ENCODE measurements at regions not wholly inside any gene's neighbourhood (a gene's known extent, or its start where the extent isn't known, plus 50 kb on each side); places are given as distances from the start of the nearest gene placed in this dataset.

- H2AFZ ChIP-seq (ENCODE audit: low read depth, low read length, poor library complexity, severe bottlenecking) = no peak overlapping the region
- TF ChIP-seq CEBPB (IDR thresholded peaks at IDR 0.05; ENCODE audit: low read depth) (no peak), POLR2AphosphoS5 (IDR thresholded peaks at IDR 0.05; ENCODE audit: low read depth, low read length) (no peak), CBX3 (IDR thresholded peaks at IDR 0.05; ENCODE audit: low read depth) (no peak), ELF1 (IDR thresholded peaks at IDR 0.05; ENCODE audit: borderline replicate concordance, low read depth) (no peak), SP1 (IDR thresholded peaks at IDR 0.05; ENCODE audit: low read depth) (no peak), SRF (IDR thresholded peaks at IDR 0.05; ENCODE audit: low read depth) (no peak), JUND (IDR thresholded peaks at IDR 0.05) (no peak), SIN3A (IDR thresholded peaks at IDR 0.05; ENCODE audit: low read depth) (no peak), RAD21 (IDR thresholded peaks at IDR 0.05; ENCODE audit: low read depth) (no peak)
- TF ChIP-seq, protein P1, sequence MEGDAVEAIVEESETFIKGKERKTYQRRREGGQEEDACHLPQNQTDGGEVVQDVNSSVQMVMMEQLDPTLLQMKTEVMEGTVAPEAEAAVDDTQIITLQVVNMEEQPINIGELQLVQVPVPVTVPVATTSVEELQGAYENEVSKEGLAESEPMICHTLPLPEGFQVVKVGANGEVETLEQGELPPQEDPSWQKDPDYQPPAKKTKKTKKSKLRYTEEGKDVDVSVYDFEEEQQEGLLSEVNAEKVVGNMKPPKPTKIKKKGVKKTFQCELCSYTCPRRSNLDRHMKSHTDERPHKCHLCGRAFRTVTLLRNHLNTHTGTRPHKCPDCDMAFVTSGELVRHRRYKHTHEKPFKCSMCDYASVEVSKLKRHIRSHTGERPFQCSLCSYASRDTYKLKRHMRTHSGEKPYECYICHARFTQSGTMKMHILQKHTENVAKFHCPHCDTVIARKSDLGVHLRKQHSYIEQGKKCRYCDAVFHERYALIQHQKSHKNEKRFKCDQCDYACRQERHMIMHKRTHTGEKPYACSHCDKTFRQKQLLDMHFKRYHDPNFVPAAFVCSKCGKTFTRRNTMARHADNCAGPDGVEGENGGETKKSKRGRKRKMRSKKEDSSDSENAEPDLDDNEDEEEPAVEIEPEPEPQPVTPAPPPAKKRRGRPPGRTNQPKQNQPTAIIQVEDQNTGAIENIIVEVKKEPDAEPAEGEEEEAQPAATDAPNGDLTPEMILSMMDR (IDR thresholded peaks at IDR 0.05 in 2 of 3, conservative IDR thresholded peaks at IDR 0.05 in 1 of 3; ENCODE audit: borderline replicate concordance in 1 of 3, insufficient read depth in 1 of 3, low read depth in 2 of 3, low read length in 2 of 3) = no peak
- ChIA-PET CTCF (no interaction called here), RAD21 (ENCODE audit: low non-redundant PET in 1 of 2, low total read pairs in 2 of 2, uncharacterized antibody in 2 of 2, unreplicated experiment in 2 of 2) (no interaction called here), POLR2A (no interaction called here)
- BruUV-seq (replicated peaks) = no TSS peak
- no peak overlapping the region for H3K4me3 ChIP-seq (replicated peaks in 1 of 2; ENCODE audit: low read depth in 1 of 2, low read length in 2 of 2)
- H3K9me3 ChIP-seq (ENCODE audit: control insufficient read depth in 1 of 2, insufficient read depth in 1 of 2, low read depth in 1 of 2, low read length in 2 of 2) = no peaks in the 10 kb centered on the region
- no peak overlapping the region for H3K27ac ChIP-seq (ENCODE audit: low read depth, low read length)
- H3K27me3 ChIP-seq (ENCODE audit: insufficient read depth, low read length) = no peaks in the 10 kb centered on the region; the same call in none of the 2 replicates
- H3K9me2 ChIP-seq (ENCODE audit: insufficient read depth) = no peaks in the 10 kb centered on the region
- no peaks in the 10 kb centered on the region for H3K4me1 ChIP-seq (ENCODE audit: control insufficient read depth in 1 of 2, insufficient read depth in 2 of 2, low read length in 2 of 2)
- no peak for ATAC-seq
- no peaks in the 10 kb centered on the region; the same call in 1 of the 2 replicates for H4K20me1 ChIP-seq (ENCODE audit: insufficient read depth)
- intact Hi-C loops (cut with micrococcal nuclease) = no loop called here
- H3K36me3 ChIP-seq (ENCODE audit: control insufficient read depth in 1 of 2, insufficient read depth in 2 of 2, low read length in 2 of 2) = no peaks in the 10 kb centered on the region
- no peak for DNase-seq (ENCODE audit: low read depth, low spot score)
- no peak overlapping the region for H3K9ac ChIP-seq (ENCODE audit: low read length)
- no peak overlapping the region for H3K4me2 ChIP-seq (ENCODE audit: low read length)
- H3K79me2 ChIP-seq (ENCODE audit: insufficient read depth, low read length) = no peaks in the 10 kb centered on the region
Measured at GRCh38 chr5:35317586-35317985, 87.3 kb upstream of the PRLR start.

Data from HCT116 (cell line).